Neural crest cell (in vitro differentiated cells): ENCODE measurements at regions not wholly inside any gene's neighbourhood (a gene's known extent, or its start where the extent isn't known, plus 50 kb on each side); places are given as distances from the start of the nearest gene placed in this dataset.

Source experiments
- DNase-seq: peaks from one replicate; pipeline ENCODE4 v3.0.0; 2021; ENCODE audit warnings: low read depth, mixed read lengths, low spot score
- H3K27ac Mint-ChIP-seq: one replicate; pipeline ENCODE4 v1.8.0; 2021; ENCODE audit warnings: mild to moderate bottlenecking, mixed read lengths; ENCODE audit not compliant: unreplicated experiment
- H3K27me3 Mint-ChIP-seq: 2 replicates; pipeline ENCODE4 v1.8.0; 2021; ENCODE audit warnings: low read depth, mild to moderate bottlenecking, mixed read lengths
- H3K36me3 Mint-ChIP-seq: 2 replicates; pipeline ENCODE4 v1.8.0; 2021; ENCODE audit warnings: low read depth, mild to moderate bottlenecking, mixed read lengths
- H3K4me1 Mint-ChIP-seq: 2 replicates; pipeline ENCODE4 v1.8.0; 2021; ENCODE audit warnings: mixed read lengths
- H3K4me3 Mint-ChIP-seq: one replicate; pipeline ENCODE4 v1.8.0; 2021; ENCODE audit warnings: mild to moderate bottlenecking, mixed read lengths
- H3K9me3 Mint-ChIP-seq: 2 replicates; pipeline ENCODE4 v1.8.0; 2021; ENCODE audit warnings: mixed read lengths
- CTCF ChIP-seq: fragments of 200-600 bp; sonication (generic); conservative IDR thresholded peaks from 2 replicates; pipeline ENCODE4 v1.5.0; 2021; ENCODE audit warnings: antibody characterized with exemption, mild to moderate bottlenecking

- Mint-ChIP-seq H3K27ac (no peak overlapping the region), H3K9me3 (no peaks in the 10 kb centered on the region), H3K36me3 (no peaks in the 10 kb centered on the region), H3K4me3 (no peak overlapping the region), H3K4me1 (no peaks in the 10 kb centered on the region), H3K27me3 (no peaks in the 10 kb centered on the region)
- TF ChIP-seq CTCF: no peak
- no peak for DNase-seq
Observed at GRCh38 chr2:123502931-123503330, 522.2 kb upstream of the CNTNAP5 start.

- Mint-ChIP-seq H3K4me3 (no peak overlapping the region), H3K4me1 (peaks cover 35% of the 10 kb centered on the region), H3K27ac (no peak overlapping the region), H3K36me3 (no peaks in the 10 kb centered on the region), H3K9me3 (peaks cover 3% of the 10 kb centered on the region), H3K27me3 (no peaks in the 10 kb centered on the region)
- DNase-seq: no peak
- TF ChIP-seq CTCF: no peak
Observed at GRCh38 chr2:123512547-123512946, 512.5 kb upstream of the CNTNAP5 start.

GRCh38 chr2:123513351-123513750 is 511.7 kb upstream of the CNTNAP5 start:
- Mint-ChIP-seq H3K9me3 (peaks cover 3% of the 10 kb centered on the region), H3K36me3 (no peaks in the 10 kb centered on the region), H3K27ac (no peak overlapping the region), H3K27me3 (no peaks in the 10 kb centered on the region), H3K4me3 (no peak overlapping the region), H3K4me1 (peaks cover 35% of the 10 kb centered on the region)
- no peak for TF ChIP-seq CTCF
- DNase-seq: no peak

- H3K4me1 Mint-ChIP-seq: peaks cover 35% of the 10 kb centered on the region
- H3K27ac Mint-ChIP-seq: peak overlapping the region; percentile 31
- H3K27me3 Mint-ChIP-seq: no peaks in the 10 kb centered on the region
- DNase-seq: no peak
- peaks cover 3% of the 10 kb centered on the region for H3K9me3 Mint-ChIP-seq
- H3K36me3 Mint-ChIP-seq: no peaks in the 10 kb centered on the region
- H3K4me3 Mint-ChIP-seq: no peak overlapping the region
- peak; percentile 31 for TF ChIP-seq CTCF
Observed at GRCh38 chr2:123514613-123515207, 510.4 kb upstream of the CNTNAP5 start.

- Mint-ChIP-seq H3K4me1 (peaks cover 47% of the 10 kb centered on the region), H3K27me3 (no peaks in the 10 kb centered on the region), H3K9me3 (peaks cover 2% of the 10 kb centered on the region), H3K36me3 (no peaks in the 10 kb centered on the region), H3K4me3 (no peak overlapping the region), H3K27ac (no peak overlapping the region)
- TF ChIP-seq CTCF: no peak
- no peak for DNase-seq
Observed at GRCh38 chr2:123518367-123518766, 506.7 kb upstream of the CNTNAP5 start.
